Fibroblast of mammary gland (primary cell): ENCODE measurements at regions not wholly inside any gene's neighbourhood (a gene's known extent, or its start where the extent isn't known, plus 50 kb on each side); places are given as distances from the start of the nearest gene placed in this dataset.

Experiments used
- DNase-seq: peaks from one replicate; pipeline ENCODE4 v3.0.0-alpha.2; 2010; ENCODE audit warnings: low read depth
- H3K4me3 ChIP-seq: 2 replicates; pipeline ENCODE4 v1.5.1; 2011; ENCODE audit warnings: low read depth, mild to moderate bottlenecking, low read length, moderate library complexity; ENCODE audit not compliant: control insufficient read depth
- TF ChIP-seq, protein P1 (sequence below): conservative IDR thresholded peaks from 2 replicates; pipeline ENCODE4 v1.5.1; 2011; ENCODE audit warnings: low read depth, low read length, inconsistent platforms; ENCODE audit not compliant: control insufficient read depth, insufficient read depth

DNA sequence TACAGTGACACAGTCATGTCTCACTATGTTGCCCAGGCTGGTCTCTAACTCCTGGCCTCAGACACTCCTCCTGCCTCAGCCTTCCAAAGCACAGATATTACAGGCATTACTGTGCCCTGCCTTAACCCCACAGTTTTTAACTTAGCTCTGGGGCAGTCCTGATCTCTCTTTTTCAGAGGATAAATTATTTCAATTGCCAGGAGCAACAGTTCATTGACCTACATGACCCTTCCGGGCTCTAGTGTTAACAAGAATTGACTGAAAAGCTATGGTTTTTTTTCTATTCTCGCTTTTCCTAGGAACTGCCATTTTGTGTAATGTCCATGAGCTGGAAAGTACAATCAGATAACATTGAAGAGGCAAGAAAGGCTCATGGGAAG is 92.8 kb downstream of the HNRNPLL start:
- no peak overlapping the region for H3K4me3 ChIP-seq
- TF ChIP-seq, protein P1, sequence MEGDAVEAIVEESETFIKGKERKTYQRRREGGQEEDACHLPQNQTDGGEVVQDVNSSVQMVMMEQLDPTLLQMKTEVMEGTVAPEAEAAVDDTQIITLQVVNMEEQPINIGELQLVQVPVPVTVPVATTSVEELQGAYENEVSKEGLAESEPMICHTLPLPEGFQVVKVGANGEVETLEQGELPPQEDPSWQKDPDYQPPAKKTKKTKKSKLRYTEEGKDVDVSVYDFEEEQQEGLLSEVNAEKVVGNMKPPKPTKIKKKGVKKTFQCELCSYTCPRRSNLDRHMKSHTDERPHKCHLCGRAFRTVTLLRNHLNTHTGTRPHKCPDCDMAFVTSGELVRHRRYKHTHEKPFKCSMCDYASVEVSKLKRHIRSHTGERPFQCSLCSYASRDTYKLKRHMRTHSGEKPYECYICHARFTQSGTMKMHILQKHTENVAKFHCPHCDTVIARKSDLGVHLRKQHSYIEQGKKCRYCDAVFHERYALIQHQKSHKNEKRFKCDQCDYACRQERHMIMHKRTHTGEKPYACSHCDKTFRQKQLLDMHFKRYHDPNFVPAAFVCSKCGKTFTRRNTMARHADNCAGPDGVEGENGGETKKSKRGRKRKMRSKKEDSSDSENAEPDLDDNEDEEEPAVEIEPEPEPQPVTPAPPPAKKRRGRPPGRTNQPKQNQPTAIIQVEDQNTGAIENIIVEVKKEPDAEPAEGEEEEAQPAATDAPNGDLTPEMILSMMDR = no peak
- no peak for DNase-seq

DNA sequence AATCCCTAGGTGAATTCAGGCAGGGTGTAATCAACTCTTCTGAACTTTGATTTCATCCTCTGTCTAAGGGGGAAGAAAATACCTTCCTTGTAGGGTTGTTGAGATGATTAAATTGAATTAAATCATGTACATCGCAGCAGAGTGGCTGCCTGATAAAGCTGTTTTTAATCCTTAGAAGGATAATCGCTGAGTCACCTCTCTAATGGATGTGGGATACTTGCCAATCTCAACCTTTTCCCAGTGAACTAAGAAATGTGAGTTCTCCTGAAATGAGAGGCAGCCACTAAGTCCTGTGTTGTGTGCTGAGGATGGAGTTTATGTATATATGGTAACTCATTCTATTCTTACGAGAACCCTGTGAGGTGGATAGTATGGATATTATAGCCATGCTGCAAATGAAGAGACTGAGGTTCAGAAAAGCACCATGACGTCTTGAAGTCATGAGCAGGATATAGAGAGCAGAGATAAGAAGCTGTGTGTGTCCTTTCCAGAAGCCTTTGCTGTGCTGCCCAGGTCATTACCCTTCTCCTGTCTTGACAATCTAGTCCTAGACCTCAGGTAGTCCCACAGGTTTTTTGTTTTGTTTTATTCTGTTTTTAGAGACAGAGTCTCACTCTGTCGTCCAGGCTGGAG is 93.3 kb downstream of the HNRNPLL start:
- H3K4me3 ChIP-seq = no peak overlapping the region
- DNase-seq = peak; percentile 89
- TF ChIP-seq, protein P1 = no peak

DNA sequence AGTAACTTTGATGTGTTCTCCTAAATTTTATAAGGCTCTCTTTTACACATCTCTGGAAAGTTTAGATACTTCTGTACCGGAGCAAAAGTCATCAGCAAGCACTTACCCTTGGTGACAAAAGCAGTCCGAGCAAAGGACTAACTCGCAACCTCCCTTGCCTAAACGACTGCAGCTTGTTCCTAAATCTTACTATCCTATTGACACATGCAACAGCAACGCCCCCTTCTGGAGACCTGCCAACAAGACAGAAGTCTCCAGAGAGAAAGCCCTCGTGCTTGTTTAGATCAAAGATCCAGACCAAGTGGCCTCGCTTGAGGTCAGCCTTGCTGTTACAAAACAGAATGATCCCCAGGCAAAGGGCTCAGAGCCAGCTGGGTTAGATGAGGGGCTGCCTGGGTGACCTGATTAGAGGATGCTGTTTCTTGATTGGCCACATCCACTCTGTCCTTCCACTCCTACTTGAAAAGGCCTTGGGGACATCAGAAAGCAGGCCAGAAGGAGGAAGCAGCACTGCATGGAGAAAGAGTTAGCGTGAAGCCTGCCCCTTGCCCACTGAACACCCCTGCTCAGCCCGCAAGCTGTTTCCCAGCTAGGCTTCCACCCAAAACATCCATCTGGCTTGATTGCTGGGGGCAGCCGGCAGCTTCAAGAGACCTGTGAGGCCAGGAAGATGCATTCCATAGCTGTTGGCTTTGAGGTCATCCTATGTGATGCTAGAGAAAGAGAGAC is 94.3 kb downstream of the HNRNPLL start:
- peak; percentile 91 for DNase-seq
- H3K4me3 ChIP-seq = no peak overlapping the region
- TF ChIP-seq, protein P1 = peak; percentile 28

DNA sequence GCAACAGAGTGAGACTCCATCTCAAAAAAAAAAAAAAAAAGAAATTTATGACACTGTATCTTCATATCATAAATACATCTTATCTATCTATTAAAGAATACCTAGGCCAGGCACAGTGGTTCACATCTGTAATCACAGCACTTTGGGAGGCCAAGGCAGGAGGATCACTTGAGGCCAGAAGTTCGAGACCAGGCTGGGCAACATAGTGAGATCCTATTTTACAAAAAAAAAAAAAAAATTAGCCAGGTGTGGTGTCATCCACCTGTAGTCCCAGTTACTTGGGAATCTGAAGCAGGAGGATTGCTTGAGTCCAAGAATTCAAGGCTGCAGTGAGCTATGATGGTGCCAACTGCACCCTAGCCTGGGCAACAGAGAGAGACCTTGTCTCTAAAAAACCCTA is 95.0 kb downstream of the HNRNPLL start:
- H3K4me3 ChIP-seq = no peak overlapping the region
- TF ChIP-seq, protein P1 = no peak
- no peak for DNase-seq

DNA sequence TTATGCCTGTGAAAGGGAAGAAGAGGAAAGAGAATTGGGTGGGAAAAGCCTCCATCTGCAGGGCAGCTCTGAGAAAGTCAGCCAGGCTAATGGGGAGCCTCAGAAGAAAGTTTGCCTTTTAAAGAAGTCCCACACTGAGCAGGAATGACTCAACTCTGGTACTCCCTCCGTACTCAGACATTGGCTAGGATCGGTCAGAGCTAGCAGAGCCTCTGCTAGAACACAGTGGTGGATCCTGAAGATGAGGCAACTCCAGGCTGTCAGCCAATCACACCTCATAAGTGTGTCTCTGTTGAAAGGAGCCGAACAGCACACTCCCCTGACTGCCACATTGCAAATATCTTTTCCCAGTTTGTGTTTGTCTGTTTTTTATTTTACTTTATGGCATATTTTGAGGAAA is 96.9 kb downstream of the HNRNPLL start:
- DNase-seq = peak; percentile 95
- TF ChIP-seq, protein P1 = no peak
- no peak overlapping the region for H3K4me3 ChIP-seq

DNA sequence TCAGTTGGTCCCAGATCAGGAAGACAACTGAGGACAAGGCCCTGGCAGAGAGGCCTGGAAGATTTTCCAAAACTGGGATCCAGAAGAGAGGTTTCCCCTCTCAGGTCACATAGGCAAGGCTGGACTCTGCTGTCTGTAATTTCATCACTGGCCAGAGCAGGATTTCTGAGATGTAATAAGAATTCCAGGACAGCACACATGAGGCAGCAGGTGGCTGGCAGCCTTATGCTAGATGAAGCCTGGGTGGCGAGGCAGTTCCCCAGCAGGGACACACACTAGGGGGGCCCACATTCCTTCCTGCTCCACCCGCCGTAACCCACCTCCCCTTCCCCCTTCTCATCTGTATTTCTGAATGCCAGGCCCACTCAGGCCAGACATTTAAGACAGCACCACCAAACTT is 98.6 kb downstream of the HNRNPLL start:
- TF ChIP-seq, protein P1 = no peak
- H3K4me3 ChIP-seq = no peak overlapping the region
- no peak for DNase-seq
